ENCODE measurements at regions not wholly inside any gene's neighbourhood (a gene's known extent, or its start where the extent isn't known, plus 50 kb on each side); places are given as distances from the start of the nearest gene placed in this dataset.
"Not testable (repeated sequence)": the region's sequence is repeated elsewhere in the genome, so short reads cannot be mapped to it uniquely, and the experiment has no call there.

- H3K27me3 ChIP-seq; H3K9me3 ChIP-seq; H3K4me3 ChIP-seq; H3K36me3 ChIP-seq; H3K4me1 ChIP-seq; H3K27ac ChIP-seq (replicated peaks in 1 of 4); DNase-seq (ENCODE audit: extremely low spot score); intact Hi-C loops (cut with DNase I): not testable (repeated sequence)
Measured at GRCh38 chr7:56697058-56697457, 435.2 kb downstream of the ZNF479 start.

DNA sequence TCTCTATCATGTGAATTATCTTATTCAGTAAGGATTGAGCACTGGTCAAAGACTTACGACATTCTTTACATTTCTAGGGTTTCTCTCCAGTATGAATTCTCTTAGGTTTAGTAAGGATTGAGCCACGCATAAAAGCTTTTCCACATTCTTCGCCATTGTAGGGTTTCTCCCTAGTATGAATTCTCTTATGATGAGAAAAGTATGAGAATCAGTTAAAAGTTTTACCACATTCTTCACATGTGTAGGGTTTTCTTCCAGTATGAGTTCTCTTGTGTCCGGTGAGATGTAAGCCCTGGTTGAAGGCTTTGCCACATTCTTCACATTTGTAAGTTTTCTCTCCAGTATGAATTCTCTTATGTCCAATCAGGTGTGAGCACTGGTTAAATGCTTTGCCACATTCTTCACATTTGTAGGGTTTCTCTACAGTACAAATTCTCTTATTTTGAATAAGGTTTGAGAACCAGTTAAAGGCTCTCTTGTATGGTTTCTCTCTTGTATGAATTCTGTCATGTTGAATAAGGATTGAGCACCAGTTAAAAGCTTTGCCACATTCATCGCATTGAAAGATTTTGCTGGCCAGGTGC, 445.9 kb downstream of the ZNF479 start:
- H3K27me3 ChIP-seq: no peaks in the 10 kb centered on the region
- H3K4me3 ChIP-seq: no peak overlapping the region
- no peaks in the 10 kb centered on the region for H3K4me1 ChIP-seq
- intact Hi-C loops (cut with DNase I): no loop called here
- no peak for DNase-seq (ENCODE audit: extremely low spot score)
- H3K27ac ChIP-seq (replicated peaks in 1 of 4): no peak overlapping the region
- H3K36me3 ChIP-seq: no peaks in the 10 kb centered on the region
- 71% methylated on average over 5 of the region's 5 CpGs for WGBS
- H3K9me3 ChIP-seq: peaks cover 0 to 59% (median 52%) of the 10 kb centered on the region in 4 donors
- TF ChIP-seq POLR2AphosphoS5 (IDR thresholded peaks at IDR 0.05): no peak
- TF ChIP-seq, protein P1, sequence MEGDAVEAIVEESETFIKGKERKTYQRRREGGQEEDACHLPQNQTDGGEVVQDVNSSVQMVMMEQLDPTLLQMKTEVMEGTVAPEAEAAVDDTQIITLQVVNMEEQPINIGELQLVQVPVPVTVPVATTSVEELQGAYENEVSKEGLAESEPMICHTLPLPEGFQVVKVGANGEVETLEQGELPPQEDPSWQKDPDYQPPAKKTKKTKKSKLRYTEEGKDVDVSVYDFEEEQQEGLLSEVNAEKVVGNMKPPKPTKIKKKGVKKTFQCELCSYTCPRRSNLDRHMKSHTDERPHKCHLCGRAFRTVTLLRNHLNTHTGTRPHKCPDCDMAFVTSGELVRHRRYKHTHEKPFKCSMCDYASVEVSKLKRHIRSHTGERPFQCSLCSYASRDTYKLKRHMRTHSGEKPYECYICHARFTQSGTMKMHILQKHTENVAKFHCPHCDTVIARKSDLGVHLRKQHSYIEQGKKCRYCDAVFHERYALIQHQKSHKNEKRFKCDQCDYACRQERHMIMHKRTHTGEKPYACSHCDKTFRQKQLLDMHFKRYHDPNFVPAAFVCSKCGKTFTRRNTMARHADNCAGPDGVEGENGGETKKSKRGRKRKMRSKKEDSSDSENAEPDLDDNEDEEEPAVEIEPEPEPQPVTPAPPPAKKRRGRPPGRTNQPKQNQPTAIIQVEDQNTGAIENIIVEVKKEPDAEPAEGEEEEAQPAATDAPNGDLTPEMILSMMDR (IDR thresholded peaks at IDR 0.05): no peak

DNA sequence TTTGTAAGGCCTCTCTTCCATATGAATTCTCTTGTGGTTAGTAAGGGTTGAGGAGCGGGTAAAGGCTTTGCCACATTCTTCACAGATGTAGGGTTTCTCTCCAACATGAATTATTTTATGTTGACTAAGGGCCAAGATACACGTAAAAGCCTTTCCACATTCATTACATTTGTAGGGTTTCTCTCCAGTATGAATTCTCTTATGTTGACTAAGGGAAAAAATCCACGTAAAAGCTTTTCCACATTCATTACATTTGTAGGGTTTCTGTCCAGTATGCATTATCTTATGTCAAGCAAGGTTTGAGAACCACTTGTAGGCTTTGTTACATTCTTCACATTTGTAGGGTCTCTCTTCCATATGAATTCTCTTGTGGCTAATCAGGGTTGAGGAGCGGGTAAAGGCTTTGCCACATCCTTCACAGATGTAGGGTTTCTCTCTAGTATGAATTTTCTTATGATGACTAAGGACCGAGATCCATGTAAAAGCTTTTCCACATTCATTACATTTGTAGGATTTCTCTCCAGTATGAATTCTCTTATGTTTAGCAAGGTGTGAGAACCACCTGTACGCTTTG, 493.0 kb downstream of the ZNF479 start:
- DNase-seq (ENCODE audit: extremely low spot score): no peak
- Histone ChIP-seq H3K27me3 (no peaks in the 10 kb centered on the region), H3K36me3 (no peaks in the 10 kb centered on the region), H3K27ac (replicated peaks in 1 of 4) (no peak overlapping the region), H3K9me3 (peaks cover 0 to 69% (median 59%) of the 10 kb centered on the region in 4 donors), H3K4me3 (no peak overlapping the region), H3K4me1 (no peaks in the 10 kb centered on the region)
- TF ChIP-seq, protein P1 (IDR thresholded peaks at IDR 0.05): no peak
- TF ChIP-seq POLR2AphosphoS5 (IDR thresholded peaks at IDR 0.05) (no peak), EP300 (IDR thresholded peaks at IDR 0.05) (no peak), POLR2A (IDR thresholded peaks at IDR 0.05; ENCODE audit: low read depth) (no peak)
- intact Hi-C loops (cut with DNase I): no loop called here
- 64% methylated on average over 6 of the region's 6 CpGs for WGBS

DNA sequence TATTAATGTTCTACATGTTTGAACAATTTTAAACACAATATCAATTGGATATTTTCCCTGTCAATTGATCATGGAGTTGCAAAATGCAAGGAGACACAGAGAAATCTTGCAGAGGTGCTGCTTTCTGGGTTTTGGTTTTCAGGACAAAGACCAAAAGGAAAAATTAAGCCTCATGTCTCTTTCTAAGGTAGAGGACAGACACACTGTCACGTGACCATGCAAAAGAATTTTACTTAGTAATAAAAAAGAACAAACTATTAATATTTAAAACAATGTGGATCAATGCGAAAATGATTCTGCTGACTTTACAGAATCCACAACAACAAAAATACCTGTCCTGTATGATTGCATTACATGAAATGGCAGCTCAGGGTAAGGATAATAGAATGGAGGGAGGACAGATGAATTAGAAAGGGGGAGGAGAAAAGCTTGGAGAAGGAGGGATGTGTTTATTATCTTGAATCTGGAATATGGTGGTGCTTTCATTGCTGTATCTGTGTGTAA, 493.7 kb upstream of the NUPR2 start:
- H3K4me3 ChIP-seq: no peak overlapping the region
- no peaks in the 10 kb centered on the region for H3K4me1 ChIP-seq
- peaks cover 0 to 6% (median 2%) of the 10 kb centered on the region in 4 donors for H3K9me3 ChIP-seq
- DNase-seq (ENCODE audit: extremely low spot score): no peak
- no peak overlapping the region for H3K27ac ChIP-seq (replicated peaks in 1 of 4)
- H3K36me3 ChIP-seq: no peaks in the 10 kb centered on the region
- intact Hi-C loops (cut with DNase I): no loop called here
- no peak for TF ChIP-seq EP300 (IDR thresholded peaks at IDR 0.05)
- TF ChIP-seq, protein P1 (IDR thresholded peaks at IDR 0.05): no peak
- TF ChIP-seq POLR2AphosphoS5 (IDR thresholded peaks at IDR 0.05): no peak
- TF ChIP-seq POLR2A (IDR thresholded peaks at IDR 0.05; ENCODE audit: low read depth): no peak
- H3K27me3 ChIP-seq: peaks cover 0 to 4% (median 0%) of the 10 kb centered on the region in 4 donors
- 53% methylated on average over 2 of the region's 2 CpGs for whole genome bisulfite sequencing

DNA sequence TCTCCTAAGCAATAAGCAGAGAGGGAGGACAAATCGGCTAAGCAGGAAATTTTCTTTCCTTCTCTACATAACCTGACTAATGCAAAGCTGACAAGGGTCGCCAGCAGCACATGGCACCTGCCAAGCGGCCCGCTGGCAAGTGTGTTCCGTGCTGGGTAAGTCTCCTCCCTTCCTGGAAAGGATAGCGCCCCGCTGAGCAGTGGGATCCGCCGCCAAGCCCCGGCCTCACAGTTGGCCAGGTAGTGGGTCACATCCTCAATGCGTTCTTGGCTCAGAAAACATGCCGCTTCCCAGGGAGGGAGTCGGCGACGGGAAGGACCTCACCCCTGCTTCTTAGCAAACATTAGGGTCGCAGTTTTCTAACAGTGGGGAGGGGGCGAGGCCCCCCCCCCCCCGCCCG, 488.9 kb upstream of the NUPR2 start:
- Histone ChIP-seq H3K4me1 (no peaks in the 10 kb centered on the region), H3K27ac (replicated peaks in 1 of 4) (no peak overlapping the region), H3K4me3 (no peak overlapping the region), H3K9me3 (peaks cover 0 to 9% (median 2%) of the 10 kb centered on the region in 4 donors), H3K36me3 (no peaks in the 10 kb centered on the region), H3K27me3 (peaks cover 0 to 4% (median 0%) of the 10 kb centered on the region in 4 donors)
- 56% methylated on average over 19 of the region's 19 CpGs for WGBS
- intact Hi-C loops (cut with DNase I): no loop called here
- DNase-seq (ENCODE audit: extremely low spot score): no peak
- no peak for TF ChIP-seq EP300 (IDR thresholded peaks at IDR 0.05)

DNA sequence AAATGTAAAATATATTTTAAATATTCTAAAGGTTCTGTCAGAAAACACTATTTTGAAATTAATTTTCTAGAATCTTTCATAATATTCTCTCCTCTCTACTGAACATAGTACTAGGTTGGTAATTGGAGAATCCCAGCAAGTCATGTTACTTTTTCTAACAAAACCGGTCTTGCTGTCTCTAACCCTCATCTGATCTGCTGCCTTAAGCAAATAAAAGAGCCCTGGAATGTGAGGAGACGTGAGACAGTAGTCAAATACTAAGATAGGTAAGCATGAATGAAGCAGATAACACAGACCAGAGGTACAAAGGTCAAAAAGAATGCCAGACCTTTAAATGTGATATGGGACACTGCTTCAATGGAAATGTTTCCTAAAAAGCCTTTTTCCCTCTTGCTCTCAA, 462.4 kb upstream of the NUPR2 start:
- H3K9me3 ChIP-seq: peaks cover 0 to 4% (median 0%) of the 10 kb centered on the region in 4 donors
- 31% methylated on average over 2 of the region's 2 CpGs for WGBS
- no peak overlapping the region for H3K4me3 ChIP-seq
- no peaks in the 10 kb centered on the region for H3K4me1 ChIP-seq
- no peak for TF ChIP-seq POLR2AphosphoS5 (IDR thresholded peaks at IDR 0.05)
- TF ChIP-seq, protein P1 (IDR thresholded peaks at IDR 0.05): no peak
- no peak for TF ChIP-seq EP300 (IDR thresholded peaks at IDR 0.05)
- TF ChIP-seq POLR2A (IDR thresholded peaks at IDR 0.05; ENCODE audit: low read depth): no peak
- no peak overlapping the region for H3K27ac ChIP-seq (replicated peaks in 1 of 4)
- intact Hi-C loops (cut with DNase I): no loop called here
- no peaks in the 10 kb centered on the region for H3K36me3 ChIP-seq
- no peaks in the 10 kb centered on the region for H3K27me3 ChIP-seq
- DNase-seq (ENCODE audit: extremely low spot score): no peak

Measured in esophagus muscularis mucosa (tissue), 4 donors.